WERI-Rb-1 (cell line): ENCODE measurements at regions not wholly inside any gene's neighbourhood (a gene's known extent, or its start where the extent isn't known, plus 50 kb on each side); places are given as distances from the start of the nearest gene placed in this dataset.

Experiments used
- DNase-seq: peaks from one replicate; pipeline ENCODE4 v3.0.0-alpha.2; 2020
- H3K27ac ChIP-seq: fragments of 250-450 bp; sonication (Bioruptor Pico); 2 replicates; pipeline ENCODE4 v1.5.1; 2020; ENCODE audit warnings: mild to moderate bottlenecking, moderate library complexity
- H3K27me3 ChIP-seq: fragments of 250-450 bp; sonication (Bioruptor Pico); 2 replicates; pipeline ENCODE4 v1.5.1; 2021; ENCODE audit warnings: mild to moderate bottlenecking, low read depth, moderate library complexity; ENCODE audit not compliant: insufficient read depth, severe bottlenecking
- H3K36me3 ChIP-seq: fragments of 250-450 bp; sonication (Bioruptor Pico); 2 replicates; pipeline ENCODE4 v1.5.1; 2020; ENCODE audit warnings: mild to moderate bottlenecking, moderate library complexity
- H3K4me3 ChIP-seq: 2 replicates; pipeline ENCODE4 v1.5.1; 2011; ENCODE audit warnings: low read depth, mild to moderate bottlenecking, control low read depth, low read length
- H3K9me3 ChIP-seq: fragments of 250-450 bp; sonication (Bioruptor Pico); 2 replicates; pipeline ENCODE4 v1.5.1; 2021; ENCODE audit warnings: mild to moderate bottlenecking, moderate library complexity; ENCODE audit not compliant: severe bottlenecking
- CTCF ChIP-seq: IDR thresholded peaks from 2 replicates; pipeline ENCODE4 v1.5.1; 2011; ENCODE audit warnings: low read depth, mild to moderate bottlenecking, control low read depth, inconsistent platforms, low read length

GRCh38 chrX:97666890-97667289 is 783.2 kb downstream of the RPA4 start:
- Histone ChIP-seq H3K27ac (no peak overlapping the region), H3K27me3 (no peaks in the 10 kb centered on the region), H3K9me3 (no peaks in the 10 kb centered on the region), H3K4me3 (no peak overlapping the region), H3K36me3 (no peaks in the 10 kb centered on the region)
- no peak for DNase-seq
- TF ChIP-seq CTCF, result no peak

- H3K27me3 ChIP-seq, result no peaks in the 10 kb centered on the region
- DNase-seq, result no peak
Observed at GRCh38 chrX:97668126-97668525, 784.4 kb downstream of the RPA4 start.

GRCh38 chrX:97672138-97672537 is 788.4 kb downstream of the RPA4 start:
- no peak for DNase-seq
- no peak overlapping the region for H3K27ac ChIP-seq
- no peak for TF ChIP-seq CTCF

More at GRCh38 chrX:97668126-97668525, 784.4 kb downstream of the RPA4 start:
- Histone ChIP-seq H3K27ac (no peak overlapping the region), H3K9me3 (no peaks in the 10 kb centered on the region), H3K36me3 (no peaks in the 10 kb centered on the region), H3K4me3 (no peak overlapping the region)
- no peak for TF ChIP-seq CTCF

GRCh38 chrX:97672608-97673007 is 788.9 kb downstream of the RPA4 start:
- Histone ChIP-seq H3K36me3 (no peaks in the 10 kb centered on the region), H3K27me3 (no peaks in the 10 kb centered on the region), H3K27ac (no peak overlapping the region), H3K9me3 (no peaks in the 10 kb centered on the region), H3K4me3 (no peak overlapping the region)
- TF ChIP-seq CTCF, result no peak
- no peak for DNase-seq

More at GRCh38 chrX:97672138-97672537, 788.4 kb downstream of the RPA4 start:
- H3K27me3 ChIP-seq, result no peaks in the 10 kb centered on the region
- H3K36me3 ChIP-seq, result no peaks in the 10 kb centered on the region
- no peaks in the 10 kb centered on the region for H3K9me3 ChIP-seq
- H3K4me3 ChIP-seq, result no peak overlapping the region

- Histone ChIP-seq H3K27me3 (no peaks in the 10 kb centered on the region), H3K9me3 (no peaks in the 10 kb centered on the region), H3K36me3 (no peaks in the 10 kb centered on the region), H3K4me3 (no peak overlapping the region), H3K27ac (no peak overlapping the region)
- DNase-seq, result no peak
- no peak for TF ChIP-seq CTCF
Observed at GRCh38 chrX:97673135-97673534, 789.4 kb downstream of the RPA4 start.
